Testis (tissue), 2 donors: ENCODE measurements at regions not wholly inside any gene's neighbourhood (a gene's known extent, or its start where the extent isn't known, plus 50 kb on each side); places are given as distances from the start of the nearest gene placed in this dataset.

Experiments
- CTCF ChIP-seq, 3 experiments: fragments of 450-650 bp in 2 of 3; fragments of 200-600 bp in 1 of 3; sonication (generic) in 1 of 3; IDR thresholded peaks; one replicate each; pipeline ENCODE4 v1.5.1; 2016 to 2019; ENCODE audit warnings: antibody characterized with exemption in 3 of 3, mild to moderate bottlenecking in 2 of 3, moderate library complexity in 1 of 3
- POLR2A ChIP-seq: fragments of 450-650 bp; IDR thresholded peaks from one replicate; pipeline ENCODE4 v1.6.1; 2017; ENCODE audit warnings: antibody characterized with exemption, mild to moderate bottlenecking, moderate library complexity

GRCh38 chr12:60616400-60616799, 1020.6 kb downstream of the SLC16A7 start:
- no peak for TF ChIP-seq CTCF (IDR thresholded peaks at IDR 0.05)
- TF ChIP-seq POLR2A, result no peak
